HL-60 (cell line): ENCODE measurements at regions not wholly inside any gene's neighbourhood (a gene's known extent, or its start where the extent isn't known, plus 50 kb on each side); places are given as distances from the start of the nearest gene placed in this dataset.

ENCODE experiments used
- DNase-seq, 2 experiments: peaks; one replicate each; pipeline ENCODE4 v3.0.0-alpha.2; 2010 to 2020; ENCODE audit warnings: low read depth in 1 of 2, low spot score in 1 of 2
- H3K27ac ChIP-seq: fragments of 250-450 bp; sonication (Bioruptor Pico); replicated peaks from 2 replicates; pipeline ENCODE4 v1.5.1; 2020; ENCODE audit warnings: mild to moderate bottlenecking, moderate library complexity
- H3K27me3 ChIP-seq: fragments of 250-450 bp; sonication (Bioruptor Pico); 2 replicates; pipeline ENCODE4 v1.5.1; 2021; ENCODE audit warnings: mild to moderate bottlenecking, moderate library complexity; ENCODE audit not compliant: insufficient read depth, poor library complexity, severe bottlenecking
- H3K4me3 ChIP-seq: replicated peaks from 2 replicates; pipeline ENCODE4 v1.5.1; 2011; ENCODE audit warnings: mild to moderate bottlenecking, control low read depth, low read length; ENCODE audit not compliant: insufficient read depth
- GABPA ChIP-seq: IDR thresholded peaks from 2 replicates; pipeline ENCODE4 v1.6.1; 2012; ENCODE audit warnings: low read depth
- POLR2AphosphoS5 ChIP-seq: IDR thresholded peaks from 2 replicates; pipeline ENCODE4 v1.6.1; 2012; ENCODE audit warnings: low read depth
- SPI1 ChIP-seq: IDR thresholded peaks from 2 replicates; pipeline ENCODE4 v1.6.1; 2012; ENCODE audit warnings: low read depth, mild to moderate bottlenecking, borderline replicate concordance
- TF ChIP-seq, protein P1 (sequence below): IDR thresholded peaks from 2 replicates; pipeline ENCODE4 v1.6.1; 2012; ENCODE audit warnings: low read depth; ENCODE audit not compliant: insufficient replicate concordance
- TF ChIP-seq, protein P2 (sequence below): IDR thresholded peaks from one replicate; pipeline ENCODE4 v1.5.1; 2011; ENCODE audit warnings: low read length, control low read depth, inconsistent platforms; ENCODE audit not compliant: insufficient read depth

DNA sequence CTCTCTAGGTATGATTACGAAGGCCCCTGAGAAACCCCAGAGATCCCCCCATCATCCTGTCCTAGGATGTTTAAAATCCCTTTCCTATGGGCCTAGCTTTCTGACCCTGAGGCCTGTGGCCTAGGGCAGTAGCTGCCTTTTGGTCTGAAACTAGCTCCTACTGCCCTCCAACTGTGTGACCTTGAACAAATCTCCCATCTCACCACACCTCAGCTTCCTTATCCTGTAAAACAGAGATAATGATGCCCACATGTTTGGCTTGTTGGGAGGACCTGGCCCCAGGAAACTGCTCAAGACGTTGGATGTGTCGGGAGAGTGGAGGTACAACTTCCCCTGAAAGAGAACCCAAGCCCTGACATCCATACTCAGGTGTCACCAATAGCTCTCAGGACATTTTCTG lies 213.2 kb downstream of the SMAD2 start:
- Histone ChIP-seq H3K27me3 (peaks cover 1% of the 10 kb centered on the region), H3K27ac (no peak overlapping the region), H3K4me3 (no peak overlapping the region)
- no peak for TF ChIP-seq POLR2AphosphoS5
- TF ChIP-seq, protein P1, sequence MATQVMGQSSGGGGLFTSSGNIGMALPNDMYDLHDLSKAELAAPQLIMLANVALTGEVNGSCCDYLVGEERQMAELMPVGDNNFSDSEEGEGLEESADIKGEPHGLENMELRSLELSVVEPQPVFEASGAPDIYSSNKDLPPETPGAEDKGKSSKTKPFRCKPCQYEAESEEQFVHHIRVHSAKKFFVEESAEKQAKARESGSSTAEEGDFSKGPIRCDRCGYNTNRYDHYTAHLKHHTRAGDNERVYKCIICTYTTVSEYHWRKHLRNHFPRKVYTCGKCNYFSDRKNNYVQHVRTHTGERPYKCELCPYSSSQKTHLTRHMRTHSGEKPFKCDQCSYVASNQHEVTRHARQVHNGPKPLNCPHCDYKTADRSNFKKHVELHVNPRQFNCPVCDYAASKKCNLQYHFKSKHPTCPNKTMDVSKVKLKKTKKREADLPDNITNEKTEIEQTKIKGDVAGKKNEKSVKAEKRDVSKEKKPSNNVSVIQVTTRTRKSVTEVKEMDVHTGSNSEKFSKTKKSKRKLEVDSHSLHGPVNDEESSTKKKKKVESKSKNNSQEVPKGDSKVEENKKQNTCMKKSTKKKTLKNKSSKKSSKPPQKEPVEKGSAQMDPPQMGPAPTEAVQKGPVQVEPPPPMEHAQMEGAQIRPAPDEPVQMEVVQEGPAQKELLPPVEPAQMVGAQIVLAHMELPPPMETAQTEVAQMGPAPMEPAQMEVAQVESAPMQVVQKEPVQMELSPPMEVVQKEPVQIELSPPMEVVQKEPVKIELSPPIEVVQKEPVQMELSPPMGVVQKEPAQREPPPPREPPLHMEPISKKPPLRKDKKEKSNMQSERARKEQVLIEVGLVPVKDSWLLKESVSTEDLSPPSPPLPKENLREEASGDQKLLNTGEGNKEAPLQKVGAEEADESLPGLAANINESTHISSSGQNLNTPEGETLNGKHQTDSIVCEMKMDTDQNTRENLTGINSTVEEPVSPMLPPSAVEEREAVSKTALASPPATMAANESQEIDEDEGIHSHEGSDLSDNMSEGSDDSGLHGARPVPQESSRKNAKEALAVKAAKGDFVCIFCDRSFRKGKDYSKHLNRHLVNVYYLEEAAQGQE, result no peak
- TF ChIP-seq, protein P2, sequence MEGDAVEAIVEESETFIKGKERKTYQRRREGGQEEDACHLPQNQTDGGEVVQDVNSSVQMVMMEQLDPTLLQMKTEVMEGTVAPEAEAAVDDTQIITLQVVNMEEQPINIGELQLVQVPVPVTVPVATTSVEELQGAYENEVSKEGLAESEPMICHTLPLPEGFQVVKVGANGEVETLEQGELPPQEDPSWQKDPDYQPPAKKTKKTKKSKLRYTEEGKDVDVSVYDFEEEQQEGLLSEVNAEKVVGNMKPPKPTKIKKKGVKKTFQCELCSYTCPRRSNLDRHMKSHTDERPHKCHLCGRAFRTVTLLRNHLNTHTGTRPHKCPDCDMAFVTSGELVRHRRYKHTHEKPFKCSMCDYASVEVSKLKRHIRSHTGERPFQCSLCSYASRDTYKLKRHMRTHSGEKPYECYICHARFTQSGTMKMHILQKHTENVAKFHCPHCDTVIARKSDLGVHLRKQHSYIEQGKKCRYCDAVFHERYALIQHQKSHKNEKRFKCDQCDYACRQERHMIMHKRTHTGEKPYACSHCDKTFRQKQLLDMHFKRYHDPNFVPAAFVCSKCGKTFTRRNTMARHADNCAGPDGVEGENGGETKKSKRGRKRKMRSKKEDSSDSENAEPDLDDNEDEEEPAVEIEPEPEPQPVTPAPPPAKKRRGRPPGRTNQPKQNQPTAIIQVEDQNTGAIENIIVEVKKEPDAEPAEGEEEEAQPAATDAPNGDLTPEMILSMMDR, result no peak
- TF ChIP-seq SPI1, result no peak
- no peak for TF ChIP-seq GABPA
- no peak for DNase-seq

DNA sequence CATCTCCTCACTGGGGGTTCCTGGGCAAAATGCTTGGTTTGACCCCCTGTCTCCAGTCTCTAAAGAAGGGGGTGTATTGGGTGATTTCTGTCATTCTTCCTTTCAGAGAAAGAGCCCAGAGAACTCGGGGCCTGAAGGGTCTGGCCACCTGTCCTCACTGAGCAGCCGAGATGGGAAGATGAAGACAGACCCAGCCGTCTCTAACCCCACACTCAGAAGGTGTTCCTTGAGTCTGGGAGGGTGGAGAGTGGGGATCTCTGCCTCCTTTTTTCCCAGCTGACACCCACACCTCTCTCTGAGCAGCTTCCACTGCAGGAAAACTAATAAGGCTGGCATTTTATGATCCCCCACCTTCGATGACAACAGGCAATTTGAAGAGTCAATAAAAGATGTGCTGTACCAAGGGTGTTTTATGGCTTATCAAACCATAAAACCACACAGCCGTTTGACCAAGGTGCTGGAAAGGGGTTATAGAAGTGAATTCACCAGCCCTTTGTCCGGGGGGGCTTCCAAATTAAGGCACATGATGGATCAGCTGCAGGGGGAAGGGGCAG lies 213.8 kb downstream of the SMAD2 start:
- TF ChIP-seq GABPA (no peak), POLR2AphosphoS5 (no peak), SPI1 (no peak)
- TF ChIP-seq, protein P2, result no peak
- TF ChIP-seq, protein P1, result no peak
- Histone ChIP-seq H3K27ac (no peak overlapping the region), H3K4me3 (no peak overlapping the region), H3K27me3 (peaks cover 3% of the 10 kb centered on the region)
- DNase-seq, result no peak

DNA sequence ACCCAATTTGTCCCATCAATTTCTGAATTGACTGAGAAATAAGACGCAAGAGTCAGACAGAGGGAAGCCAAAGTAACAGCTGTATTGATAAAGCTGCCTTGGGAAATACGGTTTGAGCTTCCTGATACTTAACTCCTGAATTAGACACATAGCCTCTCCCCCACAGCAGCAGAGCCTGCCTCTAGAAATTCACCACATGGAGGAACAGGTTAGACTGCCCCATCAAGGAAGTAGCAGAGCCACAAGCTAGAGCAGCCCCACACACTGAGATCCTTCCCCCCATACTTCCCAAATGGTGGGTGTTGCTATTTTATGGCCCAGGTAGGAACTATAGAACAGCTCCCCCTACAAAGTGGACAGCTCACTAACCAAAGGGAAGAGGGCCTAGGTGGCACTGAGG lies 220.0 kb downstream of the SMAD2 start:
- no peak for DNase-seq
- Histone ChIP-seq H3K27me3 (peaks cover 5% of the 10 kb centered on the region), H3K4me3 (no peak overlapping the region), H3K27ac (no peak overlapping the region)
- TF ChIP-seq GABPA (no peak), POLR2AphosphoS5 (no peak), SPI1 (no peak)
- TF ChIP-seq, protein P1, result no peak
- TF ChIP-seq, protein P2, result no peak
